Panc1 (cell line): ENCODE measurements at regions not wholly inside any gene's neighbourhood (a gene's known extent, or its start where the extent isn't known, plus 50 kb on each side); places are given as distances from the start of the nearest gene placed in this dataset.

Experiments
- ATAC-seq: fragments of 200-7000 bp; cut with Tn5 transposase; 2 replicates; pipeline ENCODE4 v1.9.1; 2020; ENCODE audit warnings: mild to moderate bottlenecking, moderate library complexity
- BruUV-seq: library from RNA; stranded (reverse); fragments of 400-500 nt; replicated peaks from 2 replicates; lab custom pipeline; 2021; lab: Mats Ljungman, UMichigan
- CTCF ChIA-PET: fragments of 300-600 bp; sonication (Branson Sonifier 250); formaldehyde crosslinking; loops from one replicate; lab custom pipeline; 2022; ENCODE audit warnings: antibody characterized with exemption; lab: Charles Lee
- POLR2A ChIA-PET: fragments of 300-600 bp; sonication (Branson Sonifier 250); formaldehyde crosslinking; loops from one replicate; lab custom pipeline; 2022; ENCODE audit warnings: antibody characterized with exemption; lab: Charles Lee
- DNase-seq: peaks from one replicate; pipeline ENCODE4 v3.0.0-alpha.2; 2010; ENCODE audit warnings: low read depth, low spot score
- H3K27ac ChIP-seq: 2 replicates; pipeline ENCODE4 v1.5.1; 2011; ENCODE audit warnings: mild to moderate bottlenecking, low read length, inconsistent platforms
- H3K27me3 ChIP-seq: fragments of 200-500 bp; sonication (Bioruptor generic); 2 replicates; pipeline ENCODE4 v1.6.0; 2014; ENCODE audit warnings: low read length, inconsistent platforms; ENCODE audit not compliant: control insufficient read depth, insufficient read depth
- H3K36me3 ChIP-seq: fragments of 200-500 bp; sonication (Bioruptor generic); 2 replicates; pipeline ENCODE4 v1.5.1; 2014; ENCODE audit warnings: inconsistent platforms, mild to moderate bottlenecking, low read length, moderate library complexity; ENCODE audit not compliant: control insufficient read depth, insufficient read depth
- H3K4me1 ChIP-seq: 2 replicates; pipeline ENCODE4 v1.5.1; 2011; ENCODE audit warnings: inconsistent platforms, mild to moderate bottlenecking, low read length, moderate library complexity; ENCODE audit not compliant: control insufficient read depth, insufficient read depth
- H3K4me3 ChIP-seq, 2 experiments: 2 replicates each; pipeline ENCODE4 v1.5.1; 2011 to 2012; ENCODE audit warnings: low read depth in 2 of 2, low read length in 2 of 2, mild to moderate bottlenecking in 2 of 2, inconsistent platforms in 1 of 2, moderate library complexity in 1 of 2
- H3K9me3 ChIP-seq: fragments of 200-500 bp; sonication (Bioruptor generic); 2 replicates; pipeline ENCODE4 v1.5.1; 2014; ENCODE audit warnings: low read depth, mild to moderate bottlenecking, inconsistent platforms, low read length, moderate library complexity; ENCODE audit not compliant: control insufficient read depth, insufficient read depth
- POLR2AphosphoS5 ChIP-seq: IDR thresholded peaks from 2 replicates; pipeline ENCODE4 v1.6.1; 2012; ENCODE audit warnings: mild to moderate bottlenecking, low read depth, low read length, moderate library complexity
- REST ChIP-seq, 2 experiments: IDR thresholded peaks; 2 replicates each; pipeline ENCODE4 v1.6.1; 2011 to 2012; ENCODE audit warnings: low read depth in 2 of 2, control low read depth in 1 of 2, low read length in 1 of 2, mild to moderate bottlenecking in 1 of 2, moderate library complexity in 1 of 2; ENCODE audit not compliant: insufficient read depth in 1 of 2
- SIN3A ChIP-seq: IDR thresholded peaks from 2 replicates; pipeline ENCODE4 v1.6.1; 2012; ENCODE audit warnings: low read depth, mild to moderate bottlenecking, low read length, moderate library complexity, borderline replicate concordance; ENCODE audit not compliant: insufficient read depth
- TCF7L2 ChIP-seq: IDR thresholded peaks from 2 replicates; pipeline ENCODE4 v1.6.1; 2011; ENCODE audit warnings: mild to moderate bottlenecking, low read depth, low read length, inconsistent platforms
- in situ Hi-C: cut with HindIII; loops from 2 replicates; pipeline ENCODE4 v1.10.0; 2016; ENCODE audit warnings: low sequenced_read_pairs, low pct_unique_long_range_greater_than_20kb
- intact Hi-C: fragments of 100-400 bp; cut with micrococcal nuclease; formaldehyde crosslinking; loops from one replicate; pipeline ENCODE4 v1.10.0; 2022; ENCODE audit not compliant: unreplicated experiment
- TF ChIP-seq, protein P1 (sequence below): fragments of 450-650 bp; IDR thresholded peaks from 2 replicates; pipeline ENCODE4 v1.5.1; 2017; ENCODE audit warnings: mild to moderate bottlenecking

DNA sequence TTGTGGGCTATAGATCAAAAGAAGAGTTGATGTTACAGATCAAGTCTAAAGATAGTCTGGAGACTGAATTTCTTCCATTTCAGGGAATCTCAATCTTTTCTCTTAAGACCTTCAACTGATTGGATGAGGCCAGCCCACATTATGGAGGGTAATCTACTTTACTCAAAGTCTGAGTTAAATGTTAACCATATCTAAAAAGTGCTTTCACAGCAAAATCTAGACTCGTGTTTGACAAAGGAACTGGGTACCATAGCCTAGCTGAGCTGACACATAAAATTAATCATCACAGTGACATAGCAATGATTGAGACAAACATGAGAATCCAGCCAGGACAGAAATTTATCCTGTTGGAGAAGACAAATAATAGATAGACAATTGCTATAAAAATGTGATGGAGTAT lies 407.9 kb upstream of the GRM7 start:
- POLR2A ChIA-PET = no interaction called here
- no peak overlapping the region for H3K4me3 ChIP-seq

GRCh38 chr3:6455031-6455430 lies 405.9 kb upstream of the GRM7 start:
- Histone ChIP-seq H3K36me3 (no peaks in the 10 kb centered on the region), H3K27ac (no peak overlapping the region), H3K4me1 (no peaks in the 10 kb centered on the region), H3K4me3 (no peak overlapping the region), H3K9me3 (no peaks in the 10 kb centered on the region), H3K27me3 (no peaks in the 10 kb centered on the region)
- no TSS peak for BruUV-seq
- CTCF ChIA-PET = no interaction called here
- in situ Hi-C loops (no loop called here), intact Hi-C loops (no loop called here)
- TF ChIP-seq POLR2AphosphoS5 (no peak), TCF7L2 (no peak), REST (IDR thresholded peaks at IDR 0.05; ENCODE audit: insufficient read depth in 1 of 2, low read depth in 2 of 2, low read length in 1 of 2) (no peak), SIN3A (no peak)
- TF ChIP-seq, protein P1, sequence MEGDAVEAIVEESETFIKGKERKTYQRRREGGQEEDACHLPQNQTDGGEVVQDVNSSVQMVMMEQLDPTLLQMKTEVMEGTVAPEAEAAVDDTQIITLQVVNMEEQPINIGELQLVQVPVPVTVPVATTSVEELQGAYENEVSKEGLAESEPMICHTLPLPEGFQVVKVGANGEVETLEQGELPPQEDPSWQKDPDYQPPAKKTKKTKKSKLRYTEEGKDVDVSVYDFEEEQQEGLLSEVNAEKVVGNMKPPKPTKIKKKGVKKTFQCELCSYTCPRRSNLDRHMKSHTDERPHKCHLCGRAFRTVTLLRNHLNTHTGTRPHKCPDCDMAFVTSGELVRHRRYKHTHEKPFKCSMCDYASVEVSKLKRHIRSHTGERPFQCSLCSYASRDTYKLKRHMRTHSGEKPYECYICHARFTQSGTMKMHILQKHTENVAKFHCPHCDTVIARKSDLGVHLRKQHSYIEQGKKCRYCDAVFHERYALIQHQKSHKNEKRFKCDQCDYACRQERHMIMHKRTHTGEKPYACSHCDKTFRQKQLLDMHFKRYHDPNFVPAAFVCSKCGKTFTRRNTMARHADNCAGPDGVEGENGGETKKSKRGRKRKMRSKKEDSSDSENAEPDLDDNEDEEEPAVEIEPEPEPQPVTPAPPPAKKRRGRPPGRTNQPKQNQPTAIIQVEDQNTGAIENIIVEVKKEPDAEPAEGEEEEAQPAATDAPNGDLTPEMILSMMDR = no peak
- DNase-seq = no peak
- ATAC-seq = no peak
- POLR2A ChIA-PET = no interaction called here

More for the DNA sequence above, 407.9 kb upstream of the GRM7 start:
- no peaks in the 10 kb centered on the region for H3K27me3 ChIP-seq
- TF ChIP-seq REST (IDR thresholded peaks at IDR 0.05; ENCODE audit: insufficient read depth in 1 of 2, low read depth in 2 of 2, low read length in 1 of 2) (no peak), SIN3A (no peak)
- no peaks in the 10 kb centered on the region for H3K36me3 ChIP-seq
- H3K9me3 ChIP-seq = no peaks in the 10 kb centered on the region
- in situ Hi-C loops = no loop called here
- BruUV-seq = no TSS peak
- no peak for ATAC-seq
- intact Hi-C loops = no loop called here
- H3K27ac ChIP-seq = no peak overlapping the region
- CTCF ChIA-PET = no interaction called here
- no peak for DNase-seq
- H3K4me1 ChIP-seq = no peaks in the 10 kb centered on the region
